K562 (cell line): ENCODE measurements at regions not wholly inside any gene's neighbourhood (a gene's known extent, or its start where the extent isn't known, plus 50 kb on each side); places are given as distances from the start of the nearest gene placed in this dataset.

Source experiments
- ATAC-seq: fragments of 200-7000 bp; cut with Tn5 transposase; 3 replicates; pipeline ENCODE4 v1.9.1; 2020; ENCODE audit warnings: moderate library complexity
- BruUV-seq: library from RNA; stranded (reverse); fragments of 400-500 nt; replicated peaks from 2 replicates; lab custom pipeline; 2021; lab: Mats Ljungman, UMichigan
- CTCF ChIA-PET: fragments of 300-600 bp; formaldehyde crosslinking; extraction: SDS; loops from one replicate; lab custom pipeline; 2021; ENCODE audit warnings: low intra/inter-chr PET ratio; lab: Yijun Ruan, JAX
- POLR2A ChIA-PET: fragments of 300-600, 350-650 bp; sonication (Branson Sonifier 250); formaldehyde crosslinking; extraction: SDS; loops from one replicate; lab custom pipeline; 2021; ENCODE audit warnings: antibody characterized with exemption, inconsistent platforms; lab: Yijun Ruan, JAX
- DNase-seq, 4 experiments: peaks; one replicate each; pipeline versions ENCODE4 v3.0.0 to v3.0.0-alpha.2; 2011 to 2018; ENCODE audit warnings: low spot score in 3 of 4, mixed read lengths in 3 of 4; ENCODE audit errors: extremely low read depth in 1 of 4
- FAIRE-seq: peaks from 2 replicates; lab custom pipeline; 2011; peaks lifted over from hg19 to GRCh38; lab: Jason Lieb, UNC
- H2AFZ ChIP-seq: 2 replicates; pipeline ENCODE4 v1.6.0; 2011; ENCODE audit warnings: low read depth, low read length, control low read depth, inconsistent platforms
- H3K27ac ChIP-seq: fragments of 200-600 bp; 3 replicates; pipeline ENCODE4 v1.8.0; 2011; ENCODE audit warnings: low read depth, mild to moderate bottlenecking, control low read depth, inconsistent platforms, low read length, moderate library complexity, mixed read lengths; ENCODE audit errors: extremely low read depth
- H3K27me3 ChIP-seq, 2 experiments: fragments of 300-600 bp in 1 of 2; 2 replicates in 1 of 2; 3 replicates in 1 of 2; pipeline versions ENCODE4 v1.6.0 to v1.8.0; 2011; ENCODE audit warnings: inconsistent platforms in 2 of 2, low read length in 2 of 2, mild to moderate bottlenecking in 1 of 2, mixed read lengths in 1 of 2, moderate library complexity in 1 of 2; ENCODE audit not compliant: control insufficient read depth in 2 of 2, insufficient read depth in 2 of 2
- H3K36me3 ChIP-seq: fragments of 300-600 bp; 3 replicates; pipeline ENCODE4 v1.8.0; 2011; ENCODE audit warnings: mild to moderate bottlenecking, low read length, inconsistent platforms; ENCODE audit not compliant: control insufficient read depth, insufficient read depth
- H3K4me1 ChIP-seq, 2 experiments: fragments of 200-600 bp in 1 of 2; replicated peaks in 1 of 2; 2 replicates in 1 of 2; 3 replicates in 1 of 2; pipeline versions ENCODE4 v1.5.1 to v1.8.0; 2011; ENCODE audit warnings: inconsistent platforms in 2 of 2, low read length in 2 of 2, mild to moderate bottlenecking in 1 of 2, mixed read lengths in 1 of 2, moderate library complexity in 1 of 2; ENCODE audit not compliant: control insufficient read depth in 2 of 2, insufficient read depth in 2 of 2
- H3K4me2 ChIP-seq: 2 replicates; pipeline ENCODE4 v1.6.1; 2011; ENCODE audit warnings: low read length, control low read depth, inconsistent platforms, mixed read lengths; ENCODE audit not compliant: insufficient read depth
- H3K4me3 ChIP-seq: fragments of 200-600 bp; sonication (generic), shearing (Covaris generic); 2 replicates; pipeline ENCODE4 v1.5.1; 2016; ENCODE audit warnings: control low read depth, inconsistent platforms
- H3K79me2 ChIP-seq: fragments of 200-600 bp; 3 replicates; pipeline ENCODE4 v1.8.0; 2011; ENCODE audit warnings: low read length, inconsistent platforms; ENCODE audit not compliant: control insufficient read depth, insufficient read depth
- H3K9ac ChIP-seq, 2 experiments: 2 replicates each; pipeline versions ENCODE4 v1.6.0 to v1.6.1; 2011; ENCODE audit warnings: low read depth in 2 of 2, low read length in 2 of 2, control low read depth in 1 of 2, inconsistent platforms in 1 of 2, mild to moderate bottlenecking in 1 of 2, mixed read lengths in 1 of 2; ENCODE audit not compliant: insufficient read depth in 1 of 2
- H3K9me1 ChIP-seq: one replicate; pipeline ENCODE4 v1.6.0; 2011; ENCODE audit warnings: inconsistent platforms, mild to moderate bottlenecking, low read length, moderate library complexity; ENCODE audit not compliant: control insufficient read depth, insufficient read depth
- H3K9me3 ChIP-seq: replicated peaks from 2 replicates; pipeline ENCODE4 v1.5.1; 2011; ENCODE audit warnings: low read depth, low read length, inconsistent platforms; ENCODE audit not compliant: control insufficient read depth, insufficient read depth
- H4K20me1 ChIP-seq: replicated peaks from 2 replicates; pipeline ENCODE4 v1.6.1; 2011; ENCODE audit warnings: low read length, inconsistent platforms, mixed read lengths; ENCODE audit not compliant: control insufficient read depth, insufficient read depth
- CEBPB ChIP-seq: fragments of 450-650 bp; IDR thresholded peaks from 2 replicates; pipeline ENCODE4 v1.6.1; 2016; ENCODE audit warnings: missing genetic modification characterization, missing compliant biosample characterization
- CEBPG ChIP-seq, 3 experiments: fragments of 200-800 bp in 1 of 3; sonication (Bioruptor generic) in 1 of 3; sonication (generic) in 1 of 3; formaldehyde crosslinking in 1 of 3; IDR thresholded peaks in 2 of 3; conservative IDR thresholded peaks in 1 of 3; 2 replicates each; pipeline versions ENCODE4 v1.6.1 to v1.8.0; 2016 to 2022; ENCODE audit warnings: missing compliant biosample characterization in 2 of 3, missing genetic modification characterization in 2 of 3, mild to moderate bottlenecking in 1 of 3, missing genetic modification reagents in 1 of 3
- STAT5B ChIP-seq: fragments of 250-450 bp; sonication (Bioruptor Pico); IDR thresholded peaks from 2 replicates; pipeline ENCODE4 v1.8.0; 2021; ENCODE audit warnings: mild to moderate bottlenecking, inconsistent platforms
- ZNF398 ChIP-seq: fragments of 250-450 bp; sonication (Bioruptor Pico); IDR thresholded peaks from 2 replicates; pipeline ENCODE4 v1.8.0; 2021; ENCODE audit warnings: moderate library complexity, mild to moderate bottlenecking, inconsistent platforms
- WGBS: fragments of 100-300 bp; shearing (Covaris generic); methylation state at CpG from one replicate; pipeline ENCODE4 v1.1.6; 2016; ENCODE audit warnings: low coverage, mixed read lengths; ENCODE audit not compliant: insufficient coverage; ENCODE audit errors: missing lambda C conversion rate; 5-methylcytosine and 5-hydroxymethylcytosine counted together
- in situ Hi-C: fragments of 300-500 bp; cut with MboI; formaldehyde crosslinking; loops from 4 replicates; pipeline ENCODE4 v1.15.0; 2018; ENCODE audit warnings: inconsistent platforms, mixed read lengths
- intact Hi-C: fragments of 100-400 bp; cut with micrococcal nuclease; formaldehyde crosslinking; loops from 2 replicates; pipeline ENCODE4 v1.14.2; 2022
- TF ChIP-seq, protein P1 (sequence below): fragments of 250-450 bp; sonication (Bioruptor Pico); IDR thresholded peaks from 2 replicates; pipeline ENCODE4 v1.5.0; 2020; ENCODE audit warnings: mild to moderate bottlenecking

GRCh38 chr4:45569619-45570018 is 554.2 kb downstream of the GABRG1 start:
- FAIRE-seq = no peak
- no peaks in the 10 kb centered on the region for H3K9me3 ChIP-seq
- no peak overlapping the region for H3K9ac ChIP-seq
- no peak overlapping the region for H2AFZ ChIP-seq
- H3K9me1 ChIP-seq = no peaks in the 10 kb centered on the region
- H3K36me3 ChIP-seq = no peaks in the 10 kb centered on the region
- no peaks in the 10 kb centered on the region for H4K20me1 ChIP-seq
- BruUV-seq = no TSS peak
- POLR2A ChIA-PET = no interaction called here
- no peak overlapping the region for H3K4me2 ChIP-seq
- H3K4me3 ChIP-seq = no peak overlapping the region
- no peak overlapping the region for H3K27ac ChIP-seq
- ATAC-seq = no peak
- H3K79me2 ChIP-seq = no peaks in the 10 kb centered on the region
- H3K27me3 ChIP-seq = no peaks in the 10 kb centered on the region
- CTCF ChIA-PET = no interaction called here
- no peak for DNase-seq
- in situ Hi-C loops (no loop called here), intact Hi-C loops (no loop called here)
- no peaks in the 10 kb centered on the region for H3K4me1 ChIP-seq
- TF ChIP-seq STAT5B (CRISPR knock-in tag) = no peak
- TF ChIP-seq CEBPG (CRISPR knock-in tag; IDR thresholded peaks at IDR 0.05) = no peak
- TF ChIP-seq CEBPG (tag; conservative IDR thresholded peaks at IDR 0.05 in 1 of 2, IDR thresholded peaks at IDR 0.05 in 1 of 2) = peak in 1 of 2 experiments; percentile 65; a peak in 2 of 4 replicates
- TF ChIP-seq, protein P1, sequence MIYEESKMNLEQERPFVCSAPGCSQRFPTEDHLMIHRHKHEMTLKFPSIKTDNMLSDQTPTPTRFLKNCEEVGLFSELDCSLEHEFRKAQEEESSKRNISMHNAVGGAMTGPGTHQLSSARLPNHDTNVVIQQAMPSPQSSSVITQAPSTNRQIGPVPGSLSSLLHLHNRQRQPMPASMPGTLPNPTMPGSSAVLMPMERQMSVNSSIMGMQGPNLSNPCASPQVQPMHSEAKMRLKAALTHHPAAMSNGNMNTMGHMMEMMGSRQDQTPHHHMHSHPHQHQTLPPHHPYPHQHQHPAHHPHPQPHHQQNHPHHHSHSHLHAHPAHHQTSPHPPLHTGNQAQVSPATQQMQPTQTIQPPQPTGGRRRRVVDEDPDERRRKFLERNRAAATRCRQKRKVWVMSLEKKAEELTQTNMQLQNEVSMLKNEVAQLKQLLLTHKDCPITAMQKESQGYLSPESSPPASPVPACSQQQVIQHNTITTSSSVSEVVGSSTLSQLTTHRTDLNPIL (CRISPR knock-in tag) = no peak
- no peak for TF ChIP-seq ZNF398 (CRISPR knock-in tag)
- peak; percentile 51 for TF ChIP-seq CEBPB (tag)
- WGBS = 0% methylated on average over 1 of the region's 1 CpG
